ENCODE measurements at regions not wholly inside any gene's neighbourhood (a gene's known extent, or its start where the extent isn't known, plus 50 kb on each side); places are given as distances from the start of the nearest gene placed in this dataset.

GRCh38 chr1:30104551-30104950 is 618.8 kb downstream of the MATN1 start:
- no peak for TF ChIP-seq CTCF (IDR thresholded peaks at IDR 0.05; ENCODE audit: insufficient read depth, low read depth, low read length)
- TF ChIP-seq EZH2 (IDR thresholded peaks at IDR 0.05; ENCODE audit: insufficient read depth, low read length): no peak
